Left colon (tissue), 2 donors: ENCODE measurements at regions not wholly inside any gene's neighbourhood (a gene's known extent, or its start where the extent isn't known, plus 50 kb on each side); places are given as distances from the start of the nearest gene placed in this dataset.
A peak's percentile ranks its signal among the peaks of the same experiment; 100 is the strongest.
"Not testable (repeated sequence)": the region's sequence is repeated elsewhere in the genome, so short reads cannot be mapped to it uniquely, and the experiment has no call there.

Experiments
- ATAC-seq: fragments of 200-7000 bp; cut with Tn5 transposase; one replicate; pipeline ENCODE4 v1.9.1; 2020; ENCODE audit warnings: mild to moderate bottlenecking, moderate library complexity
- DNase-seq, 2 donors: peaks; one replicate each; pipeline ENCODE4 v3.0.0-alpha.2; 2020
- intact Hi-C, 2 donors: fragments of 100-400 bp; cut with DNase I in 1 of 2; cut with micrococcal nuclease in 1 of 2; formaldehyde crosslinking; loops; one replicate each; pipeline versions ENCODE4 v1.11.2 to v1.14.0; 2022; cut with DNase I, micrococcal nuclease
- donor health status: DM: no; HTN: no; CAD: no.
- donor health status: DM: yes; HTN: yes; CAD: no.

- ATAC-seq (no peak), DNase-seq (no peak)
- intact Hi-C loops: no loop called here
These were observed 177.3 kb downstream of the ID4 start for GRCh38 chr6:20014508-20014907.

DNA sequence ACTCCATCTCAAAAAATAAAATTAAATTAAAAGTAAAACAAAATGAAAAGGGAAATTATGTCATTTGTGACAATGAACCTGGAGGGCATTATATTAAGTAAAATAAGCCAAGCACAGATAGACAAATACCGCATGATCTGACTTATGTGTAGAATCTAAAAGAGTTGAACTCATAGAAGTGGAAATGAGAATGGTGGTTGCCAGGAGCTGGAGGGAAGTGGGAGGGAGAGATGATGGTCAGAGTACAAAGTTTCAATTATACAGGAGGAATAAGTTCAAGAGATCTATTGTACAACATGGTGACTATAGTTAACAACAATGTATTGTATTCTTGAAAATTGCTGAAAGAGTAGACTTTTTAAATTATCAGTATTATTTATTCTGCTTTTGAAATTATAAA, 183.4 kb downstream of the ID4 start:
- DNase-seq: no peak
- no peak for ATAC-seq
- intact Hi-C loops: no loop called here

GRCh38 chr6:20021795-20022194, 184.6 kb downstream of the ID4 start:
- intact Hi-C loops: no loop called here
- ATAC-seq (no peak), DNase-seq (no peak)

- ATAC-seq, intact Hi-C loops, DNase-seq: not testable (repeated sequence)
These were observed 186.6 kb downstream of the ID4 start for GRCh38 chr6:20023549-20024315.

- ATAC-seq (no peak), DNase-seq (no peak)
- intact Hi-C loops: no loop called here
These were observed 187.1 kb downstream of the ID4 start for GRCh38 chr6:20024316-20024673.

GRCh38 chr6:20024978-20025377, 187.3 kb downstream of the MBOAT1 start:
- no peak for ATAC-seq

GRCh38 chr6:20025681-20026080, 186.6 kb downstream of the MBOAT1 start:
- ATAC-seq (no peak), DNase-seq (no peak)
- intact Hi-C loops: no loop called here

More at GRCh38 chr6:20024978-20025377, 187.3 kb downstream of the MBOAT1 start:
- no peak for DNase-seq
- intact Hi-C loops: no loop called here

DNA sequence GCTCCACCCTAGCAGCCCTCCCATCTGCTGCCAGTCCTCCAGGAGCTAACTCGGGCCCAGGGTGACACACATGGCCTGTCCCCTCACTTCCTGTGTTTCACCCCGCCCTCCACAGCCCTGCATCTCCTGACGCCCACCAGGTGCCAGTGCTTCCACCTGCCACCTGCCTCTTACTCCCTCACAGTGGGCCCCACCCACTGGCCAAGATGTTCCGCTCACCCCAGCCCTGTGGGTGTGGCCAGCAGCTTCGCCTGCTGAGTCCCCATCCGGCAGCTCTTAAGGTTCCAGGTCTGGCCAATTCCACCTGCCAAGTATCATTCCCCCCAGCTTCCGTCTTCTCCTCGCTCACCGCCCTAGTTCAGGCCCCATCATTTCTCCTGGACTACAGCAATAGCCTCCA, 184.1 kb downstream of the MBOAT1 start:
- intact Hi-C loops: no loop called here
- DNase-seq (no peak), ATAC-seq (peak; percentile 47)

DNA sequence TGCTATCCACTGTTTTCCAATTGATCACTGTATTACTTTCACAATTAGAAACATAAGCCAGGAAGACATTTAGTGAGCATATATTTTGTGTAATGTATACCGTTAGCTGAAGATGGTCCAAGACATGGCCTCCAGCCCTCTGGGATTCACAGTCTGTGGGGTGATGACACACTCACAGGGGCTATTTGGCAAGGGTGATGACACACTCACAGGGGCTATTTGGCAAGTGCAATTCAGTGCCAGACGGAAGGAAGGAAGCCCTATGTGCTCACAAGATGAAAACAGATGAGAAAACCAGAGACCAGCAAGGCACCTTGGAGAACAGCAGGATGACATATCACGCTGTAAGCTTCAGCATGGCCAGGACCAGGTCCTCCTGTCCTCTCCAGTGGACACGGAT, 183.7 kb downstream of the MBOAT1 start:
- intact Hi-C loops: no loop called here
- no peak for DNase-seq
- ATAC-seq: no peak

DNA sequence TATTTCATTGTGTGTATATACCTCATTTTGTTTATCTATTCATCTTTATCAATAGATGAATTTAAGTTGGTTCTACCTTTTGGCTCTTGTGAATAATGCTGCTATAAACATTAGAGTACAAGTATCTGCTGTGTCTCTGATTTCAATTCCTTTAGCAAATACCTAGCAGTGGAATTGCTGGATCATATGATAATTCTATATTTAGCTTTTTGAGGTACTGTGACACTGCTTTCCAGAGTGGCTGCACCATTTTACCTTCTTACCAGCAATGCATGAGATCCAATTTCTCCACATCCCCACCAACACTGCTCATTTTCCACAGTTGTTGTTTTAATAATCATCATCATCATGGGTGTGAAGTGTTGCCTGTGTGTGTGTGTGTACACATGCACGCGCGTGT, 182.3 kb downstream of the MBOAT1 start:
- intact Hi-C loops: no loop called here
- DNase-seq (no peak), ATAC-seq (no peak)

DNA sequence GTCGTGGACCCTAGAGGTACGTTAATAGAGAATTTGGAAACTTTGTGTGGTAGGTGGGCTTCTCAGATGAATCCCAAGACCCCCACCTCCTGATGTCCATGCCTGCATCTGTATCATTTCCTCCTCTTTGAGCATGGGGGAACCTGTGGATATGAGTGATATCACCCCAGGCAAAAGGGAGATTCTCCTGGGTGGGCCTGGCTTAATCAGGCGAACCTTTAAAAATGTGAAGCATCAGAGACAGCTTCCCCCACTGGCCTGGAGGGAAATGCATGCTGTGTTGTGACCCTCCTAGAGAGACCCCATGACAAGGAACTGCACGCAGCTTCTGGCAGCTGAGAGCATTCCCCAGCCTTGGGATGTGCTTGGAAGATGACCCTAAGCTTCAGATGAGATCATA, 180.9 kb downstream of the MBOAT1 start:
- intact Hi-C loops: no loop called here
- no peak for ATAC-seq

GRCh38 chr6:20033697-20034407, 178.4 kb downstream of the MBOAT1 start:
- no peak for DNase-seq

More for the DNA sequence above, 180.9 kb downstream of the MBOAT1 start:
- no peak for DNase-seq

DNA sequence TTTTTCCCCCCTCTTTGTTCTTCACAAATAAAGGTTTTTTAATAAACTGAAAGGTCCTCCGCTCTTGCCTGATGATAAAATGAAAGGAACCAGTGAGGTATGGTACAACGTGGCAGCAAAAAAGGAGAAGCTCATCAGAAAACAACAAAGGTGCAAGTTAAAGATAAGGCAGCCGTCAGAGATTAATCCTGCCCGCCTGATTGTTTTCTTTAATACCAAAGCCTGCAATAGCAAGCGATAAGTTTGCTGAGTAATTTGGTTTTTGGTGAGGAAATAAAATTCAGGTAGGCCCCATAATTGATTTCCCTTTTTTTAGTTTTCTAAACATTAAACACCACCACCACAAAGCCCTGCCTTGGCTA, 177.9 kb downstream of the MBOAT1 start:
- DNase-seq: no peak
- intact Hi-C loops: no loop called here

More at GRCh38 chr6:20033697-20034407, 178.4 kb downstream of the MBOAT1 start:
- intact Hi-C loops: no loop called here
- no peak for ATAC-seq

GRCh38 chr6:20036141-20036677, 176.1 kb downstream of the MBOAT1 start:
- intact Hi-C loops: no loop called here
- ATAC-seq (no peak), DNase-seq (no peak)

More for the DNA sequence above, 177.9 kb downstream of the MBOAT1 start:
- no peak for ATAC-seq

- ATAC-seq (no peak), DNase-seq (no peak)
- intact Hi-C loops: no loop called here
These were observed 173.7 kb downstream of the MBOAT1 start for GRCh38 chr6:20038410-20039204.

GRCh38 chr6:20044883-20045282, 167.4 kb downstream of the MBOAT1 start:
- intact Hi-C loops: no loop called here
- ATAC-seq (no peak), DNase-seq (no peak)
